NCI-H82 treated with DMSO at 0.1 percent for 48 hours (cell line): ENCODE measurements at regions not wholly inside any gene's neighbourhood (a gene's known extent, or its start where the extent isn't known, plus 50 kb on each side); places are given as distances from the start of the nearest gene placed in this dataset.

Experiments
- DNase-seq: peaks from one replicate; lab custom pipeline; 2025; ENCODE audit not compliant: unreplicated experiment; lab: John Stamatoyannopoulos, UW

DNA sequence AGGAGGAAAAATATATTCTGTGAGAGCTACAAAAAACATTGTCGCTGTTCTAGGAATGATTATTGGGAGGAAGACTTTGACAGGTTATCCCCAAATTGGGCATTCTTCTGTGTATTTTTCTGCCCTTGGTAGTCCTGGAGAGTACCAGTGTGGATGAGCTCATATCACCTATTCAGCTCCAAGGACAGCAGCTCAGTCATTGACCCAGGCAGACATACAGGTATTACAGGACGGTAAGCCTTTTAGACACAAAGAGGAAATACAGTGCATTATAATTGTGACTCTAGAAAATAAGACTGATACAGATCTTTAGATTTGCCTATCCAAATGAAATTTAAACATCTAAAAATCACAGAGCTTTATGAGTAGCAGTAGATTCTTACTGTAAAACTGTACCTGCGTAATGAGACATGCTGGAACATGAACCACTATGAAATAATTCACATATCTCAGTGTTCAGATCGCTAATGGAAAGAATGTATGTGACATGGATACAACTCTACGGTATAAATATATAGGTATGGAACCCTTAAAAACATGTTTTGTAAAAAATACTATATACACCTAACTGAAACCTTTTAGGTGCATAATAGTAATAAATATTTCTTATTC, 56.0 kb downstream of the PLK2 start:
- no peak for DNase-seq

DNA sequence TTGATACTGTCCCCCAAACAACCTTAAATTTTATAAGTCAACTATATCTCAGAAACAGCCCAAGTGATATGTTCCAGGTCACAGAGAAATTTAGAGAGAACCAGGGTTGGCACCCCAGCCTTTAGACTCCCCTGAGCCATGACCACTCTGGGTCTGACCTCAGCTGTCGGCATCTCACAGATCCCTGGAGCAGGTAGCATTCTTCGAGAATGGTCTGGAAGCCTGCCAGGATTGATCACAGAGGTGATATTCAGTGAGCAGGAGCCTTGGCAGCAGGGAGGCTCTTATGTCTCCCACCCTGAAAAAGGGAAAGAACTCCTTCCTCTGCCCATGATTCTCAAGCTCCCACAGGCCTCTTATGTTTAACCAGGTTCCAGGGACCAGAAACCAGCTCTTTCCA, 58.2 kb downstream of the PLK2 start:
- DNase-seq = no peak

- DNase-seq = no peak
Observed at GRCh38 chr5:58400737-58401136, 59.1 kb downstream of the PLK2 start.

DNA sequence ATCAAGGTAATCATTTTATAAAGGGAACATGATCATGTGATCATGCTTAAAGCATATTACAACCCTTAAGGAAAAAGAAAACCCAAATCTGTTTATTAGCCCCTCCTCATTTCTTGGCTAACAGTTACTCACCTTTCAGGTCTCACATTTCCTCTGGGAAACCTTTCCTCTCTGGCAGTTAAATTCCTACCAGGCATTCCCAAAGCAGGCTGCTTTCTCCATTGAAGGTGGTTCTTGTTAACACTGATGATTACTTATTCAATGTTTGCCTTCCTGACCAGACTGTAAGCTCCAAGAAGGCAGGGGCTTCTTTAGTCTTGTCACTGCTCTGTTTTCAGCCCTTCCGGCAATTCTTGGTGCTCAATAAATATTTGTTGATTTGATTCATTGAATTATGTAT, 59.9 kb downstream of the PLK2 start:
- no peak for DNase-seq

GRCh38 chr5:58394339-58394738, 65.5 kb downstream of the PLK2 start:
- no peak for DNase-seq

DNA sequence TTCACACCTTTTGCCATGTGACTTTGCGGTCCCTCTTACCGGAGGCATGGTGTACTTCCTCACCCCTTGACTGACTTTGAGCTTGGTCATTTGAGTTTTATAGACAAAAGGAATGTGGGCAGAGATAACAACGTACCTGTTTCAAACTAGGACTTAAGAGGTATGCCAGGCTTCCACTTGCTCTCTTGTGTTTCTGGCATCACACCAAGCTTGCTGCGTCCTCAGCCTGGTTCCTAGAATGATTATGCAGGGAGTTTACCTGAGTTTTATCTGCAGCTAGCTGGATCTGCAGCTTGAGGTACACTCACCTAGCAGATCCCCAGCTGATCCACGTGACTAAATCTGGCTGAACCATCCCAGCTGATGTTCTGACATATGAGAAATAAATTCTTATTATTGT, 66.2 kb downstream of the PLK2 start:
- DNase-seq = no peak

- DNase-seq = no peak
Observed at GRCh38 chr5:58392496-58392895, 67.4 kb downstream of the PLK2 start.

GRCh38 chr5:58383448-58383847, 76.4 kb downstream of the PLK2 start:
- no peak for DNase-seq

- DNase-seq = no peak
Observed at GRCh38 chr5:58382131-58382534, 77.8 kb downstream of the PLK2 start.

- DNase-seq = no peak
Observed at GRCh38 chr5:58381566-58381965, 78.3 kb downstream of the PLK2 start.

DNA sequence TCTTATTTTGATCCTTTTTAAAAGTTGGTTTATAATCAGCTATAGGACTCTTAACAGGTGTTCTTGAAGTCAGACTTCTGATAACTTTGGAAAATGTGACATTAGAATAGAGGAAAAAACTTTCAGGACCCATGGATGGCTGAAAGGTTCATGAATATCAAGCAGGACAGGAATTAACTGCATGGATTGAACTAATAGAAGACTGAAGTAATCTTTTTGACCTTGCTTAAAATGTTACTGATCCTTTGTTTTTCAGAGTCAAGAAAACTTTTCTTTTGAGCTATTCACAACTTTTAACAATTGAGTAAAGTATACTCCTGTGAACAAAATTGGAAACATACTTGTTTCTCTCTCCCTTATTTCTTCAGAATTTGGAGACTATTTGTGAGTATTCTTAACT, 79.2 kb downstream of the PLK2 start:
- DNase-seq = no peak

- no peak for DNase-seq
Observed at GRCh38 chr5:58378613-58379390, 81.1 kb downstream of the PLK2 start.

DNA sequence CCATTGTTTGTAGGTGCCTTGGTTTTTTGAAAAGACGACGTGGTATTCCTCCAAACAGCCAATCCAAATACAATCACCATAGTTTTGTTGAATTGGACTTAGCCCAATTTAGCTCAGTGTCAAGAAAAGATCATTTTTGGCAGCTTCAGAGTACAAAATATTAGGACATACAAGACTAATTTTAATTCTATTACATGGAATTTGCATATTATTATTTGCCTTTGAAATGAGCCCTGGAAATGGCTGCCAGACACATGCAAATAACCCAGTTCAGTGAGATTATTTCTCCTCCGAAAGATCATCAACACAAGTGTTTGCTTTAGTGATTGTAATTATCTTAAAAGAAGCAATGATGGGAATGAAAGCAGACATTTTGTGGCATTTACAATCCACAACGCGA, 89.3 kb downstream of the PLK2 start:
- no peak for DNase-seq

DNA sequence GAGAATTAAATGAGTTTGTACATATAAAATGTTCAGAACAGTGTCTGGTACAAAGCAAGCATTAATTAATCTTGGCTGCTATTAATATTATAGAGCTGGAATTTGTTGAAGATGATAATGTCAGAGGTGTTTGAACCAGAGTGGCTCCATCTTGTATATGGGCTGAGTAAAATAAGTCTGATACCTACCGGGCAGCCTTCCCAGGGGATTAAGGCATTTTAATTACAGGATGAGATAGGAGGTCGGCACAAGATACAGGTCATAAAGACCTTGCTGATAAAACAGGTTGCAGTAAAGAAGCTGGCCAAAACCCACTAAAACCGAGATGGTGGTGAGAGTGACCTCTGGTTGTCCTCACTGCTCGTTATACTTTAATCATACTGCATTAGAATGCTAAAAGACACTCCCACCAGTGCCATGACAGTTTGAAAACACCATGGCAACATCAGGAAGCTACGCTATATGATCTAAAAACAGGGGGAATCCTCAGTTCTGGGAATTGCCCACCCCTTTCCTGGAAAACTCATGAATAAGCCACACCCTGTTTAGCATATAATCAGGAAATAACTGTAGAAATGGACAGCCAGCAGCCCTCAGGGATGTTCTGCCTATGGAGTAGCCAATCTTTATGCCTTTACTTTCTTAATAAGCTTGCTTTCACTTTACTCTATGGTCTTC, 90.2 kb downstream of the PLK2 start:
- no peak for DNase-seq

DNA sequence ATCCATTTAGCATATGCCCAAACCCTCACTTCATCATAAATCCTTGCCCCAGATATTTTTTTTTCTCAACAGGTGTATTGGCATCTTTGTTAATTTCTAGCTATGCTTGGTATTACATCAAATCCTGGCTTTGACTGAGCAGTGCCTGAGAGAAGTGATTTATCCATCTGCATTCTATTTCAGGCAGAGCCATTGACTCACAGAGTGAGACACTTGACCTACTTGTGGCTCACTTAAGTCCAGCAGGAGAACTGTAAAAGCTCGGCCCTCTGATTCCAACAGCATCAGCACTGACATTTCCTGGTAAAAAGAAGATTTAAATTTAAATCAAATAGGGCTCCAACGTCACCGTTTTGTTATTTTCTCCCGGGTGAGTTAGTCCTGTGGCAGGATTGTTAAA, 93.4 kb downstream of the PLK2 start:
- DNase-seq = no peak

DNA sequence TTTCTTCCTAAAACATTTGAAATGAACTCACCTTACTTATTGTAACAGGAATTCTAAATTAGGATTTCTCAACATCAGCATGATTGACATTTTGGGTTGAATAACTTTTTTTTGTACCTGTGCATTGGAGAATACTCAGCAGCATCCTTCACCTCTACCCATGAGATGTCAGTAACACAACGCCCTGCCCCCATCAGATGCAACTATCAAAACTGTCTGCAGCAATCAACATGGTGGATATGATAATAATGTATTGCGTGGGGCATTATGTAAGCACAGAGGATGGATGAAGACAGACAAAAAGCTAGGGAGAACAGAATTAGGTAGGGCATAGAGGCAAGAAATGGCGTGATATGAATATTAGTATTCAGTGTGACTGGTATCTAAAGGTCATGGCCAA, 94.1 kb downstream of the PLK2 start:
- DNase-seq = no peak

GRCh38 chr5:58363461-58364249, 96.2 kb downstream of the PLK2 start:
- DNase-seq = no peak

- DNase-seq = no peak
Observed at GRCh38 chr5:58362135-58362534, 97.8 kb downstream of the PLK2 start.

- DNase-seq = no peak
Observed at GRCh38 chr5:58360794-58361193, 99.1 kb downstream of the PLK2 start.

DNA sequence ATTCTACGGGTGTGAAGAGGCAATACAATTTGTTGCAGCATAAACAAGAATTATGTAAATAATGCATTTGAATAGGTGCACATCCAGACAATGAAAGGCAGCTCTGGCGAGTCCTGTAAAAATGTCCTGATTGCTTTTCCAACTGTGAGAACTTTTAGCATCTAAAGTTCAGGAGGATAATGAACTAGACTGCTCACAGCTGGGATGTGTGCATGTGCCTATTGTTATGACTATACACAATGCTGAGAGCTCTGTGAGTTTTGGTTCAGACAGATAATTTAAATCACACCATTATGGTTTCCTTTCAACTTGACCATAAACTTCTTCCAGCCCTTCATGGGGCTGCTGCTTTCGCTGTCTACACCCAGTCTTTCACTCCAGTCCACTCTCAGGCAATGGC, 99.9 kb downstream of the PLK2 start:
- DNase-seq = no peak

DNA sequence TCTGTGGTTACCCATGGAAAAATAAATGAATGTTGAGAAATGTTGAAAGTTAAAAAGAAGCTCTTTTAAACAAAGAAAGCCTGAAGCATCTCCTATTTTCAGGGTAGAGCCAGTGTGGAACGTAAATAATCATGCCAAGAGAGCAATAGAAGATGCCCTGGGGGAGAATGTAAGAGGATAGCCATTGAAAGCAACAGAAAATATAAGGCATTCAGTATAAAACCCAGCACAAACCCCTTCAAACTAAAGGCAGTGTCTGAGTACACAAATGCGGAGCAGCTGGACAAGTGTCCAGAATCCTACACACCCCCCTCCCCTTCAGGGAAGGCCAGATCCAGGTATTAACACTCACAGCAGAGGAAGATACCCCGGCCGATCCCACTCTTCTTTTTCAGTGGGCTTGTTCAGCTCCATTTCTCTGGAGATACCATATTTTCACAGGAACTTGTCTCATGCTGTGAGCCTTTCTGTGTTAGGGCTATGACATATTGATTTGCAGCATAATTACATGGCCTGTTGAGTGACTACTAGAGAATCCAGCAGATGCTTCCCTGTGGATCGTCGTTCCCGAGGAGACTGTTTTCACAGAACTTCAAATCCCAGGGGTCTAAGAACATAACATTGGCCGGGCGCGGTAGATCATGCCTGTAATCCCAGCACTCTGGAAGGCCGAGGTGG, 101.2 kb downstream of the PLK2 start:
- no peak for DNase-seq
